ENCODE measurements at regions not wholly inside any gene's neighbourhood (a gene's known extent, or its start where the extent isn't known, plus 50 kb on each side); places are given as distances from the start of the nearest gene placed in this dataset.

DNA sequence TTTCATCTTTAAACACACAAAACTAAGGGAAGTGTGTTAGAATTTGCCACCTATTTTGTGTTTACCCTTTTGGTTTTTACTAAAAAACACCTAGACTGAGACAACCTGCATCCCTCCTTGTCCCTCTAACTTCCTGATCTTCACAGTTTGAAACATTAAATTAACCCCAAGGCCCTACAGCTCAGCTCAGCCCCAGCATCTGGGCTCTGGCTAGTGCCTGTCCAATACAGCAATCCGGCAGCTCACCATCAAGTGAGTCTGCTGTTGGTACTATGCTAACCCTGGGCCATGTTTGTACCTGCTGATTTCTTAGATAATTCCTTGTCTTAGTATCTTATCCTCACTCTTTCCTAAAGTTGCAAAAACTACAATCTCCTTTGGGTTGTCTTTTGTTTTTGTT, 162.4 kb downstream of the DSEL start:
- TF ChIP-seq, protein P1, sequence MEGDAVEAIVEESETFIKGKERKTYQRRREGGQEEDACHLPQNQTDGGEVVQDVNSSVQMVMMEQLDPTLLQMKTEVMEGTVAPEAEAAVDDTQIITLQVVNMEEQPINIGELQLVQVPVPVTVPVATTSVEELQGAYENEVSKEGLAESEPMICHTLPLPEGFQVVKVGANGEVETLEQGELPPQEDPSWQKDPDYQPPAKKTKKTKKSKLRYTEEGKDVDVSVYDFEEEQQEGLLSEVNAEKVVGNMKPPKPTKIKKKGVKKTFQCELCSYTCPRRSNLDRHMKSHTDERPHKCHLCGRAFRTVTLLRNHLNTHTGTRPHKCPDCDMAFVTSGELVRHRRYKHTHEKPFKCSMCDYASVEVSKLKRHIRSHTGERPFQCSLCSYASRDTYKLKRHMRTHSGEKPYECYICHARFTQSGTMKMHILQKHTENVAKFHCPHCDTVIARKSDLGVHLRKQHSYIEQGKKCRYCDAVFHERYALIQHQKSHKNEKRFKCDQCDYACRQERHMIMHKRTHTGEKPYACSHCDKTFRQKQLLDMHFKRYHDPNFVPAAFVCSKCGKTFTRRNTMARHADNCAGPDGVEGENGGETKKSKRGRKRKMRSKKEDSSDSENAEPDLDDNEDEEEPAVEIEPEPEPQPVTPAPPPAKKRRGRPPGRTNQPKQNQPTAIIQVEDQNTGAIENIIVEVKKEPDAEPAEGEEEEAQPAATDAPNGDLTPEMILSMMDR (IDR thresholded peaks at IDR 0.05; ENCODE audit: insufficient read depth, low read length, missing control alignments): no peak
- CTCF ChIA-PET: no interaction called here
- no peak for DNase-seq (ENCODE audit: low read depth, low spot score)
- POLR2A ChIA-PET: no interaction called here
- no peak overlapping the region for H3K4me3 ChIP-seq (ENCODE audit: low read depth, low read length)

DNA sequence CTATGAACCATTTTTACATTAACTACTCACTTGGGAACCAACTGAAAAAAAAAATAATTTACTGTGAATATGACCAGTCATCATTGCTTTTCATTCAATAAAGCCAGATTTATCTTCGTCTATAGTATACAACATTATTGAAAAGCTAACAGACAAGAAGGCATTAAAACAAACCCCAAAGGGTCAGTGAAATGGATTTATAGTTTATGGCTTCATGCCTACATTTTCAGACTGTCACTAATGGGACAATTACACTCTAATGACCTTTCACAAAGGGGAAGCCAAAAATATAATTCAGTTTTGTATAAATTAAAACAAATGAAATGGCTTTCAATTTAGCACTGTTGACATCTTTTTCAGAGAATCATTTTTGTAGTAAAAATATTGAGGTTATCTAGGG, 169.1 kb downstream of the DSEL start:
- ChIA-PET POLR2A (no interaction called here), CTCF (no interaction called here)
- no peak for DNase-seq (ENCODE audit: low read depth, low spot score)
- TF ChIP-seq, protein P1 (IDR thresholded peaks at IDR 0.05; ENCODE audit: insufficient read depth, low read length, missing control alignments): no peak
- no peak overlapping the region for H3K4me3 ChIP-seq (ENCODE audit: low read depth, low read length)

DNA sequence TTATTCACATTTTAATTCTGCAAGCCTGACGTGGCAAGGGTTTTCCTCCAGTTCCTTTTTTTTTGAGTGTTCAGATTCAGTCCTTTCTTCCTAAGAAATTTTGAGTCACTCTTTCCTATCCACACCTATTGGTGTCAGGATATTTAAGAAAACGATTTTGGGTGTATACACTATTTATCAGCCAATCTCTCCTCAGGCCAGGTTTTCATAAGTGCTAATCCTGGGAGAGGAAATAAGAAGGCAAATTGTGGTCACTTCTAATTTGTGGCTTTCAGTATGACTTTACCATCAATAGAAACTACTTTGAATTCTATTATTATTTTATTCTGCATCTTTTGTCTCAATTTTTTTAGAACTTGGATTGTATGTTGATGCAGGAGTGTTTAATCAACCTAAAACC, 174.4 kb downstream of the DSEL start:
- TF ChIP-seq, protein P1 (IDR thresholded peaks at IDR 0.05; ENCODE audit: insufficient read depth, low read length, missing control alignments): no peak
- CTCF ChIA-PET: no interaction called here
- no peak overlapping the region for H3K4me3 ChIP-seq (ENCODE audit: low read depth, low read length)
- DNase-seq (ENCODE audit: low read depth, low spot score): no peak
- POLR2A ChIA-PET: no interaction called here

DNA sequence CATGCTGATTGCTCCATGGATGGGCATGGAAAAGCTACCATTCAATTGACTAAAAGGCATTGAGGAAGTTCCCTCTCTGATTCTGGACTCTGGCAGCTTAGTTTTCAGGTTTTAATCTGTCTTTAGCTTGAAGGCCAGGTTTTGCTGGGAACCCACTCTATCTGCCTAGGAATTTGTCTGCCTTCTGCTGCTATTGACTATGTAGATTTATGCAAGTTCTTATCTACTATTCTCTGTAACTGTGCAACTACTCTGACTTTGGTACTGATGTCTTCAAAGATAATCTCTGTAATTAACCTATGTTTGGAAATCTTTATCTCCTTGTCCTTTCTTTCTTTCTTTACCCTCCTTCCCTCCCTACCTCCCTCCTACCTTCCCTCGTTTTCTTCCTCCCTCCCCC, 178.8 kb downstream of the DSEL start:
- no peak overlapping the region for H3K4me3 ChIP-seq (ENCODE audit: low read depth, low read length)
- ChIA-PET POLR2A (no interaction called here), CTCF (no interaction called here)
- TF ChIP-seq, protein P1 (IDR thresholded peaks at IDR 0.05; ENCODE audit: insufficient read depth, low read length, missing control alignments): no peak
- no peak for DNase-seq (ENCODE audit: low read depth, low spot score)

DNA sequence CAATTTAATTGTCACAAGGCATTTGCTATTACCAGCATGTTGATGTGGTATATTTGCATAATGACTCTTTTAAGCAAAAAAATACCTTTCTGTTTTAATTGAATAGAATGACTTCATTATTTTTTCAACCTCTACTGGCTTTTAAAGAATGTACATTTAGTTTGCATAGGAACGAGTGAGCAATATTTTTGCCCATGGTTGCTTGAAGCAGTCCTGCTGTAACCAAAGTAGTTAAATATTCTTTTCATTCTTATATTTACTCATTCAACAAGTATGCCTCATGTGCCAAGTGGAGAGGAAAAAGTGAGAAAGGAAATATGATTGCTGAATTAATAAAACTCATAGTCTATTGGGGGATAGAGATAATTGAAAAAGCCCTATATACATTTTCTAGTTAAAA, 184.7 kb downstream of the DSEL start:
- no peak for DNase-seq (ENCODE audit: low read depth, low spot score)
- TF ChIP-seq, protein P1 (IDR thresholded peaks at IDR 0.05; ENCODE audit: insufficient read depth, low read length, missing control alignments): no peak
- ChIA-PET CTCF (no interaction called here), POLR2A (no interaction called here)
- H3K4me3 ChIP-seq (ENCODE audit: low read depth, low read length): no peak overlapping the region

DNA sequence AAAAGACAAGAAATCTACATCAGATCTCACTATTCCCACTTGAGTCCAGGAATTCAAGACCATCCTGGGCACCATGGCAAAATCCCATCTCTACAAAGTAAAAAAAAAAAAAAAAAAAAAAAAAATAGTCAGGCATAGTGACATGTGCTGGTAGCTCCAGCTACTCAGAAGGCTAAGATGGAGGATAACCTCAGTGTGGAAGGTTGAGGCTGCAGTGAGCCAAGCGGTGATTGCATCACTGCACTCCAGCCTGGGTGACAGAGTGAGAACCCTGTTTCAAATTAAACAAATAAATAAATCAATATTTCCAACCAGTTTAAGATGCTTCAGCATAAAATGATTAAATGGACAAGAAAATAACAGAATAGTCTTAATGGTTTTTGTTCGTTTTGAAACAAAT, 197.4 kb downstream of the DSEL start:
- no peak overlapping the region for H3K4me3 ChIP-seq (ENCODE audit: low read depth, low read length)
- CTCF ChIA-PET: no interaction called here
- TF ChIP-seq, protein P1 (IDR thresholded peaks at IDR 0.05; ENCODE audit: insufficient read depth, low read length, missing control alignments): no peak
- POLR2A ChIA-PET: no interaction called here
- no peak for DNase-seq (ENCODE audit: low read depth, low spot score)
